HG03354 (cell line): ENCODE measurements at regions not wholly inside any gene's neighbourhood (a gene's known extent, or its start where the extent isn't known, plus 50 kb on each side); places are given as distances from the start of the nearest gene placed in this dataset.
"Not testable (repeated sequence)": the region's sequence is repeated elsewhere in the genome, so short reads cannot be mapped to it uniquely, and the experiment has no call there.

Experiments used
- ATAC-seq: cut with Tn5 transposase; IDR thresholded peaks from one replicate; pipeline ENCODE4 v1.9.1; 2021; ENCODE audit warnings: mild to moderate bottlenecking; ENCODE audit not compliant: unreplicated experiment, poor library complexity, severe bottlenecking

GRCh38 chr2:111481219-111481618 lies 360.5 kb downstream of the BCL2L11 start:
- ATAC-seq, result not testable (repeated sequence)

DNA sequence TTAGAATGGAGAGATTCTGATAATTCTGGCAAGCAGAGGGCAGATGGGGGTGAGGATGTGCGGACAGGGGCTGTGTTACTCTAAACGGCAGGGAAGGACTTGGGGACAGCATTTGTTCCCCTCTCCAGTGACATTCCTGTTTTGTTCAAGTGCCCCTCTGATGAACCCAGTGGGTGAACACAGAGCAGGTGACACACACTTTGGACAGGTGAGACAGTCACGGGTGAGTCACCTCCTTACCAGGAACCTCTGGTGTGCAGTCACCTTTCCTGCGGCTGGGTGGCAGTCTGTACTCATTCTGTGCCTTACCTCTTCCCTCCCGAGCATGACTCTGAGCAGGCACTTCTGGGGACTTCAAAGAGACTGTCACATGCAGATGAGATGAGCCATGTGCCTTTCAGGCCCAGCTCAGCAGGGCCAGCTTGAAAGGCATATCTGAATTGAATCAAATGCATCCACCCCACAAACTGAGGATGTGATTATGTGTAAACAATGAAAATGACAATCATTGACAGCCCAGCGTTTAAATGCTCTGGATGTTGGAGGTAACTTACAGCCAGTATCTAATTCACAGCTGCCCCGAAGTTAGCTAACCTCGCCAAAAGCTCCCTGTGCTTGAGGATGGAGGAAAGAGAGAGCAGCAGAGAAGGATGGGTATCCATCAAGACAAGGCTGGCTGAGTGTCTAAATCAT lies 362.4 kb downstream of the BCL2L11 start:
- ATAC-seq, result peak; percentile 83

DNA sequence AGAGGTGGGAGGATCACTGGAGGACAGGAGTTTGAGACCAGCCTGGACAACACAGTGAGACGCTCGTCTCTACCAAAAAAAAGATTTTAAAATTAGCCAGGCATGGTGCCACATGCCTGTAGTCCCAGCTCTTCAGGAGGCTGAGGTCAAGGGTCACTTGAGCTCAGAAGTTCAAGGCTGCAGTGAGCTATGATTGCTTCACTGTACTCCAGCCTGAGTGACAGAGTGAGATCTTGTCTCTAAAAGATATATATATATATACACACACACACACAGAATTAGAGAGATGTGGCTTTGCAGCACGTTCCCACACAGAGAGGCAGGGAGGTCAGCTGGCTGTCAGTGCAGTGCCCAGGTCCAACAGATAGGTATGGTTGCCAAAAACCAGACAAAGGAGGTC lies 363.4 kb downstream of the BCL2L11 start:
- not testable (repeated sequence) for ATAC-seq

GRCh38 chr2:111485895-111486294 lies 365.2 kb downstream of the BCL2L11 start:
- ATAC-seq, result not testable (repeated sequence)

DNA sequence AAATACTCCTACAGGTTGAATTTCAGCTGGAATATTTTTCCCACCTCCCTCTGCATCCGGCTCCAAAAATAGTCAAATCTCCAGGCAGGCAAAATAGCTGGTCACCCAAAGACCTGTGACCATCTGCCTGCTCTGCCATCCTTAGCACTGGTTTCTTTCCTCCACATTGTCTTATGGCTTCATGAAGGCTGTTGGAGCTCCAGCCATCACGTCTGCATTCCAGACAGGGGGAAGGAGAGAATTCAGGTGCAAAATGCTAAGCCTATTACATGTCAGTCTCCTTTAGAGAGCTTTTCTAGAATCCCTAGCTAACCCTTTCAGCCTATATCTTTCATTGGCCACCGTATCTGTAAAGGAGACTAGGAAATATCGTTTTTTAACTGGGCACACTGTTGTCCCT lies 367.7 kb downstream of the BCL2L11 start:
- ATAC-seq, result not testable (repeated sequence)

- ATAC-seq, result not testable (repeated sequence)
Measured at GRCh38 chr2:111489460-111489859, 368.7 kb downstream of the BCL2L11 start.

DNA sequence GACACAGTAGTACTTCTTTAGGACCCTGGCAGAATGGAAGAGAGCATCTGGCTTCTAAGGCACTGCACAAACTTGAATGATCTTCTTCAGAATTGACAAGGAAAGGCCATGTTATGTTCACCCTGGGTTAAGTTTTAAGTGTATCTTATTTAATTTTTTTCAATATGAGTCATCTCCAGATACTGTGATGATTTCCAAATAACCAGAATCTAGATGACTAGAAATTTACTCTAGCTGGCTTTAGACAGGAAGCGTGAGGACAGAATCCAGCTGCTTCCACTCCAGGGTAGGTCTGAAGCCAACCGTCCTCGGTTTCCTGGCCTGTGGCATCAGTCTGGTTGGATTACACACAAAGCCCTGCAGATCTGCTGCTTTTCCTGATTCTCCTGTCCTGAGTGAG lies 370.5 kb downstream of the BCL2L11 start:
- peak; percentile 42 for ATAC-seq

DNA sequence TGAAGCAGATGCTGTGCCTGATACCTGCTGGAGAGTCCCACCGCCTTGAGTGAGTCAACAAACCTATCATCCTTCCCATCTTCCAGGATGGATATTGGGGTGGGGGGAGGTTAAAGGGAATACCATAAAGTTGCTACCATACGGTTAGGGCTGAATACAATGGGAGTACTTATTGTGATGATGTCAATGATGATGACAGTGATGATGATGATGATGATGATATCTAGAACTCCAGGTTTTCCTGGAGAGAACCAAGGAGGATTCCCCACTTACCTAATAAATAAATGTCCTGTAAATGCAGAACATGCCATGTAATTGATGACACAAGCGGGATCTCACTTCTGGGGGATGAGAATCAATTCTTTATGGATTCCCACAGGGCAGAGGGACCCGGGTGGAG lies 370.9 kb downstream of the BCL2L11 start:
- not testable (repeated sequence) for ATAC-seq

GRCh38 chr2:111492995-111493719 lies 372.4 kb downstream of the BCL2L11 start:
- not testable (repeated sequence) for ATAC-seq

DNA sequence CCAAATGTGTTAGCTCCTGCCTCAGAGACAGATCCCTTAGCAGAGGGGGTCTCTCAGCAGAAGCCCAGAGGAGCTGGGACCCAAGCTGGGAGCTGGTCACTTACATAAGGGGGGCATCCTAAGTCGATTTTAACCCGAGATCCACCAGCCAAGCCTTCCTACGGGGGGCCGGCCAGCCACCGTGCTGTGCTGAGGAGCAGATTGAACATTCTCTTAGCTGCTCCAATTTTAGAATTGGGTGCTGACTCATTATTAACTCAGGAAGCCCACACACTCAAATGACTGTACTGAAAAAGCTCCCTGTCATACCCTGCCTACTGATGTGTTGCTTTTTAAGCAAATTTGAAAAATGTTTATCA lies 373.0 kb downstream of the BCL2L11 start:
- ATAC-seq, result peak; percentile 85

DNA sequence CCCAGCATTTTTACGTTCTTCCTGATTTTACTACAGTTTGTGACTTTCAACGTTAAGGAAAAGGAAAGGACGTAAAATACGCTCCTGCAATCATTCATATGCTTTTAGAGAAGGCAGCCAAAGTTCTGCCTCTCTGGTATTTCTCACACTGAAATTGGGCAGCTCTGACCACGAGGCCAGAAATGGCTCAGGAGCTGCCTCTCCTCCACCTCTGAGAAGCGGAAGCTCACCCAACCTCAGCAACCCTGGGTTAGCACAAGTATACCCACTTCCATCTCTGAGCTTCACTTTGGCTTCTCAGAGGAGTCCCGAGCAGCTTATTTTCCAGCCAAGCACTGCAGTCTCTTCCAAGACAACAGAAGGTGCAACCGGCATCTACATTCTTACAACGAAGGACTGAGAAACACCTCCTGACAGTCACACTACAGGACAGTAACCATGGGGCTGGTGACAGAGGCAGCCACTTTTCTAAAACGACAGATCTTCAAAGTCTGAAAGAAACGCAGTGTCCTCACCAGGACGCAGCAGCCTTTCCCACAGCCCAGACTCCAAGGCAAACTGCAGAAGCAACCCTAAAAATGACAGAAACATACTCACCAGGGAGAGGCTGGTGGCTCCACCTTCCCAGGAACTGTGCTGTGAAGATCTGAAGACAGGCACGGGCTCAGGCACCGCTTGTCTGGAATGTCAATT lies 373.7 kb downstream of the BCL2L11 start:
- ATAC-seq, result peak; percentile 36

GRCh38 chr2:111494981-111495315 lies 374.2 kb downstream of the BCL2L11 start:
- ATAC-seq, result peak; percentile 56

DNA sequence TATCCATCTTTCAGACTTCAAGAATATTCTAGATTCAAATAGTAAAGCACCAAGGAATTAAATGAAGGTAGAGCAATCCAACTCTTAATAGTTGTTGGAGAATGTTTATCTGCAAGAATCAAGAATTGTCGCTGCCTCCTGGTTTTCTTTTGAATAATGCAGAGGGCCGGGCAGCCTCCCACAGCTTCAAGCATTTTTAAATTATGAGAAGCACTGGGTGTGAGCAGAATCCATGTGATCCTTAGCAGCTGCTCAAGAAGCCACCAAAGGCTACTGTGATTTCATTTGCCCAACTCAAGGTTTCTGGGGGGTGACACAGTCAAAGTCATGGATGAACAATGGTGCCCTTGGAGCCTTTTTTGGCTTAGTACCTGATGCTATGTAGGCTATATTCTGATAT lies 374.9 kb downstream of the BCL2L11 start:
- ATAC-seq, result not testable (repeated sequence)

DNA sequence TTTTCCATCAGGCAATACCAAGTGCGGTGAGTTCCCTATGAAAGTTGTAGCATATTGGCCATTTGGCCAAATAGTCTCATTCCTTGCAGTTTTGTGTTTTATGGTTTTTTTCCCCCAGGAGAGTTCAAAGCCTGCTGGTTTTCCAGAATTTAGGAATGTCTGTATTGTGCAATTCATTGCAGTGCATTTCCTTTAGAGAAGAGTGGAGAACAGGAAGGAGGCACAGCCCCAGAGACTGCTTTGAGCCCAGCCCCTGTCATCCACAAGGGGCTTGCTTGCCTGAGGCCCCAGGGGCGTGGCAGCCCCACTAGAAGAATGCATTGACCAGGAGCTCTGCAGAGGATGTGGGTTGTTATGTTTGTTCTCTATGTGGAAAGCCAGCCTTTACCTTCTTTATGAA lies 375.5 kb downstream of the BCL2L11 start:
- ATAC-seq, result not testable (repeated sequence)

DNA sequence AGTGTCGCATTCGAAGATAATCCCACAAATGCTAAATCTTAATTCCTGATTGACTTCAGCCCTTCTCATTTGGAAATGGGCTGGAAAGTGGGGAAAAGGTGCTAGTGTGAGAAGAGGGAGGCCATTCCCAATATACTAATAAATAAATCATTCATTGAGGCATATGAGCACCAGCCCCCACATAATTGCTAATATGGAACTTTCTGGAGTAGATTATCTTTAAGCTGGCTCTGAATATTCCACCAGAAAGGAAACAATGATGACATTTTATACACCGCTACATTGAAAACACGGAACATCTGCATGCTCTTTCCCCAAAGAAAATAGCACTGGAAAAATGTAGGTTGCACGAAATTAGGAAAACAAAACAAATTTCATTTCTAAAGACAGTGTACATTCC lies 376.1 kb downstream of the BCL2L11 start:
- not testable (repeated sequence) for ATAC-seq

GRCh38 chr2:111497270-111497669 lies 376.6 kb downstream of the BCL2L11 start:
- ATAC-seq, result not testable (repeated sequence)

GRCh38 chr2:111500536-111501062 lies 379.9 kb downstream of the BCL2L11 start:
- ATAC-seq, result not testable (repeated sequence)

DNA sequence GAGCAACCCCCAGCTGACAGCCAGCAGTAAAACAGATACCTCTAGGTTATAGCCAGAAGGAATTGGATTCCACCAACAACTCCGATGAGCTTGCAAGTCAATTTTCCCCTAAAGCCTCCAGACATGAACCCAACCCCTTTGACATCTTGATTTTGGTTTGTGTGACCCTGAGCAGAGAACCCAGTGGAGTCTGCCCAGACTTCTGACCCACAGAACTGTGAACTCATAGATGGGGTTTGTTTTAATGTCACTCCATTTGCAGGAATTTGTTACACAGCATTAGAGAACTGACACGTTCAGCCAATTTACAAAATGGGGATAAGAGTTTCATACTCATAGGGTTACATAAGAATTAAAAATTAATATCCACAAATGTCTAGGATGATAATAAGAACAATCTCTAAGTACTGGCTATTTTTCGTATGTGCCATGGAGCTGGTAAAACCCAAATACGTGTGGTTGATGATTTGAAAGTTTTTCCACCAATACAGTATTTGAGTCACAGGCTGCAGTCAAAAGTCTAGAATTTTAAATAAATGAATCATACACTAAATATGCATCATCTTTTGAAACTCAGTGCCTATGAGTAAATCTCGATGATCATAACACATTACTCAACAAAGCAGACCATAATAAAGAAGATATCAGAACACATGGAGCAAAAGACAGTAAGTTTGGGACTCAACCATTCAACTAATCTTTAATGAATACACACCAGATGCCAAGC lies 380.0 kb downstream of the ANAPC1 start:
- ATAC-seq, result not testable (repeated sequence)

DNA sequence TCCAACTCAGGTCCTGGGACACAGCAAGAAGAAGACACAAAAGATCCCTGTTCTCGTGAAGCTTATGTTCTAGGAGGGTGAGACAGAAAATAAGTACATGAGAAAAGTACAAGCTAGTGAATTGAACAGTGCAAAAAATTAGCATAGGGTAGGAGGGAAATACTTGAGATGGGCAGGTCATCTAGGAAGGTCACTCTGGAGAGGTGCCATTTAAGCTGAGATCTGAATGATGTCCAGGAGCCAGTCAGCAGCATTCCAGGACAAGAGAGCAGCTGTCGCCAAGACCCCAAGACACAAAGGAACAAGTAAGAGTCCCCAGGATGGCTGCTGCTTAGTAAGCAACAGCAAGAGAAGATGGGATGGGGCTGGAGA lies 379.4 kb downstream of the ANAPC1 start:
- not testable (repeated sequence) for ATAC-seq

- ATAC-seq, result not testable (repeated sequence)
Measured at GRCh38 chr2:111505267-111505666, 378.7 kb downstream of the ANAPC1 start.
